HepG2 (cell line): ENCODE measurements at regions not wholly inside any gene's neighbourhood (a gene's known extent, or its start where the extent isn't known, plus 50 kb on each side); places are given as distances from the start of the nearest gene placed in this dataset.

Experiments used
- ATAC-seq: fragments of 200-7000 bp; cut with Tn5 transposase; 3 replicates; pipeline ENCODE4 v1.9.1; 2020; ENCODE audit warnings: mild to moderate bottlenecking, moderate library complexity
- BruUV-seq: library from RNA; stranded (reverse); fragments of 400-500 nt; replicated peaks from 2 replicates; lab custom pipeline; 2021; lab: Mats Ljungman, UMichigan
- CTCF ChIA-PET: fragments of 300-600 bp; formaldehyde crosslinking; extraction: SDS; loops from one replicate; lab custom pipeline; 2021; ENCODE audit warnings: low total read pairs, inconsistent platforms, low intra/inter-chr PET ratio; lab: Yijun Ruan, JAX
- POLR2A ChIA-PET: fragments of 350-600 bp; sonication (Branson Sonifier 250); formaldehyde crosslinking; loops from one replicate; lab custom pipeline; 2020; ENCODE audit warnings: antibody characterized with exemption, inconsistent platforms; lab: Yijun Ruan, JAX
- DNase-seq: peaks from one replicate; pipeline ENCODE4 v3.0.0-alpha.2; 2015; ENCODE audit warnings: low spot score
- FAIRE-seq: peaks from 3 replicates; lab custom pipeline; 2011; peaks lifted over from hg19 to GRCh38; lab: Jason Lieb, UNC
- H2AFZ ChIP-seq: one replicate; pipeline ENCODE4 v1.6.1; 2011; ENCODE audit warnings: low read length, inconsistent platforms
- H3K27ac ChIP-seq: fragments of 300-600 bp; 3 replicates; pipeline ENCODE4 v1.8.0; 2011; ENCODE audit warnings: mixed run types, mild to moderate bottlenecking, mixed read lengths, low read length, inconsistent platforms; ENCODE audit not compliant: insufficient read depth; ENCODE audit errors: extremely low read length
- H3K27me3 ChIP-seq, 2 experiments: fragments of 200-600 bp in 1 of 2; 2 replicates in 1 of 2; 3 replicates in 1 of 2; pipeline versions ENCODE4 v1.6.0 to v1.8.0; 2011; ENCODE audit warnings: low read length in 2 of 2, mild to moderate bottlenecking in 2 of 2, moderate library complexity in 2 of 2, inconsistent platforms in 1 of 2; ENCODE audit not compliant: insufficient read depth in 2 of 2, control insufficient read depth in 1 of 2
- H3K36me3 ChIP-seq, 2 experiments: fragments of 200-600 bp in 1 of 2; replicated peaks in 1 of 2; 2 replicates in 1 of 2; 3 replicates in 1 of 2; pipeline versions ENCODE4 v1.5.1 to v1.8.0; 2011; ENCODE audit warnings: low read length in 2 of 2, inconsistent platforms in 1 of 2; ENCODE audit not compliant: insufficient read depth in 2 of 2, control insufficient read depth in 1 of 2
- H3K4me1 ChIP-seq: 2 replicates; pipeline ENCODE4 v1.5.1; 2012; ENCODE audit warnings: low read length, inconsistent platforms; ENCODE audit not compliant: insufficient read depth
- H3K4me2 ChIP-seq: 2 replicates; pipeline ENCODE4 v1.6.0; 2011; ENCODE audit warnings: low read depth, low read length, inconsistent platforms
- H3K4me3 ChIP-seq, 3 experiments: fragments of 200-600 bp in 1 of 3; sonication (generic), shearing (Covaris generic) in 1 of 3; replicated peaks in 1 of 3; 2 replicates each; pipeline ENCODE4 v1.5.1; 2011 to 2016; ENCODE audit warnings: low read length in 3 of 3, inconsistent platforms in 2 of 3, low read depth in 2 of 3, mild to moderate bottlenecking in 2 of 3, control low read depth in 1 of 3, mixed read lengths in 1 of 3; ENCODE audit not compliant: insufficient read depth in 1 of 3
- H3K79me2 ChIP-seq: one replicate; pipeline ENCODE4 v1.6.1; 2011; ENCODE audit warnings: low read length, inconsistent platforms; ENCODE audit not compliant: insufficient read depth
- H3K9ac ChIP-seq: 2 replicates; pipeline ENCODE4 v1.6.0; 2011; ENCODE audit warnings: mild to moderate bottlenecking, low read depth, low read length, inconsistent platforms; ENCODE audit not compliant: insufficient read depth
- H3K9me3 ChIP-seq: 2 replicates; pipeline ENCODE4 v1.5.1; 2012; ENCODE audit warnings: mild to moderate bottlenecking, low read length
- H4K20me1 ChIP-seq: 2 replicates; pipeline ENCODE4 v1.6.0; 2011; ENCODE audit warnings: inconsistent platforms, mild to moderate bottlenecking, low read length, moderate library complexity; ENCODE audit not compliant: insufficient read depth
- CEBPB ChIP-seq: IDR thresholded peaks from 2 replicates; pipeline ENCODE4 v1.6.1; 2011; ENCODE audit warnings: low read depth, low read length, improper control_type of control experiment, borderline replicate concordance
- YY1 ChIP-seq: IDR thresholded peaks from 2 replicates; pipeline ENCODE4 v1.6.1; 2011; ENCODE audit warnings: low read length, low read depth, moderate library complexity, mild to moderate bottlenecking; ENCODE audit not compliant: insufficient read depth, insufficient replicate concordance
- WGBS: methylation state at CpG from one replicate; pipeline ENCODE4 v1.1.6; 2017; ENCODE audit warnings: low lambda C conversion rate; 5-methylcytosine and 5-hydroxymethylcytosine counted together
- in situ Hi-C: cut with HindIII; loops from 2 replicates; pipeline ENCODE4 v1.10.0; 2017; ENCODE audit warnings: low pct_unique_long_range_greater_than_20kb; ENCODE audit not compliant: extremely low pct_ligation_motif_present
- intact Hi-C: fragments of 100-400 bp; cut with micrococcal nuclease; formaldehyde crosslinking; loops from one replicate; pipeline ENCODE4 v1.10.0; 2022; ENCODE audit not compliant: unreplicated experiment
- small RNA-seq, 3 experiments: library from RNA; depleted of rRNA; stranded (forward); fragments of <200 nt; gene quantifications; one replicate each; pipeline ENCODE3, GENCODE V24; 2012; ENCODE audit warnings: low read depth in 2 of 3, low replicate concordance in 1 of 3; ENCODE audit not compliant: insufficient read length in 3 of 3, insufficient read depth in 2 of 3

- in situ Hi-C loops: no loop called here
- no peak overlapping the region for H3K4me3 ChIP-seq
- CTCF ChIA-PET: no interaction called here
Observed at GRCh38 chr11:105189581-105189980, 50.0 kb upstream of the CARD18 start.

More at GRCh38 chr11:105189581-105189980, 50.0 kb upstream of the CARD18 start:
- DNase-seq: no peak
- TF ChIP-seq CEBPB (peak; percentile 47; the same call in 1 of the 2 replicates), YY1 (no peak)
- no peak overlapping the region for H3K4me2 ChIP-seq
- FAIRE-seq: no peak
- 66% methylated on average over 2 of the region's 2 CpGs for WGBS
- H3K36me3 ChIP-seq: no peaks in the 10 kb centered on the region
- POLR2A ChIA-PET: no interaction called here
- H4K20me1 ChIP-seq: no peaks in the 10 kb centered on the region
- intact Hi-C loops: no loop called here
- H3K4me1 ChIP-seq: peaks cover 22% of the 10 kb centered on the region
- no peak overlapping the region for H3K9ac ChIP-seq
- H3K79me2 ChIP-seq: no peaks in the 10 kb centered on the region
- no peaks in the 10 kb centered on the region for H3K9me3 ChIP-seq
- H3K27ac ChIP-seq: no peak overlapping the region
- no peaks in the 10 kb centered on the region for H3K27me3 ChIP-seq
- no peak overlapping the region for H2AFZ ChIP-seq
- no TSS peak for BruUV-seq
- no peak for ATAC-seq

Small RNA genes in the stretch of these regions (small RNA-seq; reads per million reads assigned to genes)
- 0 reads per million in 3 experiments for gene AP003181.1
- 0 reads per million in 3 experiments for gene RF00017
